OCI-LY3 (cell line): ENCODE measurements at regions not wholly inside any gene's neighbourhood (a gene's known extent, or its start where the extent isn't known, plus 50 kb on each side); places are given as distances from the start of the nearest gene placed in this dataset.

Source experiments
- EZH2phosphoT487 ChIP-seq: fragments of 200-600 bp; shearing (Covaris generic); IDR thresholded peaks from 2 replicates; pipeline ENCODE4 v1.6.1; 2018; ENCODE audit warnings: antibody characterized with exemption, mixed run types, low read depth
- TF ChIP-seq, protein P1 (sequence below): fragments of 200-600, 300-600 bp; sonication (generic); IDR thresholded peaks from 2 replicates; pipeline ENCODE4 v1.5.1; 2014; ENCODE audit warnings: antibody characterized with exemption, low read length, low read depth

DNA sequence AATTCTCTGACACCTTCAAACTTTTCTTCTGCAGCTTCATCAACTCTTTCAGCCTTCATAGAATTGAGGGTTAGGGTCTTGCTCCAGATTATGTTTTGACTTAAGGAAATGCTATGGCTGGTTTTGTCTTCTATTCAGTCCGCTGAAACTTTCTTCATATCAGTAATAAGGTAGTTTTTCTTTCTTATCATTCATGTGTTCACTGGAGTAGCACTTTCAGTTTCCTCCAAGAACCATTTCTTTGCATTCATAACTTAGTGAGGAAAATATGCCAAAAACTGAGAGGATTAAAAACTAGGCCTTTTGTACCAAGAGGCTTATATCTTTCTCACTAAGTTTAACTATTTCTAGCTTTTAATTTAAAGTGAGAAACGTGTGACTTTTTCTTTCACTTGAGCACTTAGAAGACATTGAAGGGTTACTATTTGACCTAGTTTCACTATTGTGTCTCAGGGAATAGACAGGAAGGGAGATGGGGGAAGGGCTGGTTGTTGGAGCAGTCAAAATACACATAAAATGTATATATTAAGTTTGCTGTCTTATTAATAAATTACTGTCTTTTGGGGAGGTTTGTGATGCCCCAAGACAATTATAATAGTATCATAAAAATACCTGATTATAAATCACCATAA lies 1110.1 kb downstream of the TBL1XR1 start:
- TF ChIP-seq, protein P1, sequence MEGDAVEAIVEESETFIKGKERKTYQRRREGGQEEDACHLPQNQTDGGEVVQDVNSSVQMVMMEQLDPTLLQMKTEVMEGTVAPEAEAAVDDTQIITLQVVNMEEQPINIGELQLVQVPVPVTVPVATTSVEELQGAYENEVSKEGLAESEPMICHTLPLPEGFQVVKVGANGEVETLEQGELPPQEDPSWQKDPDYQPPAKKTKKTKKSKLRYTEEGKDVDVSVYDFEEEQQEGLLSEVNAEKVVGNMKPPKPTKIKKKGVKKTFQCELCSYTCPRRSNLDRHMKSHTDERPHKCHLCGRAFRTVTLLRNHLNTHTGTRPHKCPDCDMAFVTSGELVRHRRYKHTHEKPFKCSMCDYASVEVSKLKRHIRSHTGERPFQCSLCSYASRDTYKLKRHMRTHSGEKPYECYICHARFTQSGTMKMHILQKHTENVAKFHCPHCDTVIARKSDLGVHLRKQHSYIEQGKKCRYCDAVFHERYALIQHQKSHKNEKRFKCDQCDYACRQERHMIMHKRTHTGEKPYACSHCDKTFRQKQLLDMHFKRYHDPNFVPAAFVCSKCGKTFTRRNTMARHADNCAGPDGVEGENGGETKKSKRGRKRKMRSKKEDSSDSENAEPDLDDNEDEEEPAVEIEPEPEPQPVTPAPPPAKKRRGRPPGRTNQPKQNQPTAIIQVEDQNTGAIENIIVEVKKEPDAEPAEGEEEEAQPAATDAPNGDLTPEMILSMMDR: no peak
- no peak for TF ChIP-seq EZH2phosphoT487
